Tibial artery (tissue), 4 donors: ENCODE measurements at regions not wholly inside any gene's neighbourhood (a gene's known extent, or its start where the extent isn't known, plus 50 kb on each side); places are given as distances from the start of the nearest gene placed in this dataset.

ENCODE experiments used
- DNase-seq, 2 donors: peaks; one replicate each; pipeline ENCODE4 v3.0.0-alpha.2; 2019
- H3K27ac ChIP-seq, 2 donors: fragments of 200-600 bp; sonication (generic) in 1 of 2; 1 replicate in 1 of 2; 2 replicates in 1 of 2; pipeline ENCODE4 v1.5.1; 2018 to 2019; ENCODE audit warnings: mild to moderate bottlenecking in 1 of 2
- H3K27me3 ChIP-seq, 2 donors: fragments of 200-600 bp; sonication (generic) in 1 of 2; one replicate each; pipeline versions ENCODE4 v1.5.1 to v1.6.0; 2016 to 2019
- H3K36me3 ChIP-seq, 3 donors: fragments of 200-600 bp; sonication (generic) in 2 of 3; one replicate each; pipeline ENCODE4 v1.5.1; 2016 to 2019; ENCODE audit warnings: mild to moderate bottlenecking in 2 of 3
- H3K4me1 ChIP-seq, 4 donors: fragments of 200-600 bp; sonication (generic) in 2 of 4; 1 replicate in 3 of 4; 2 replicates in 1 of 4; pipeline ENCODE4 v1.5.1; 2016 to 2019
- H3K4me3 ChIP-seq, 2 donors: fragments of 200-600 bp; sonication (generic) in 1 of 2; 1 replicate in 1 of 2; 2 replicates in 1 of 2; pipeline ENCODE4 v1.5.1; 2018 to 2019; ENCODE audit warnings: mild to moderate bottlenecking in 2 of 2
- H3K9me3 ChIP-seq, 3 donors: fragments of 200-600 bp; sonication (generic) in 1 of 3; one replicate each; pipeline ENCODE4 v1.5.1; 2016 to 2019
- intact Hi-C: fragments of 100-400 bp; cut with DNase I; formaldehyde crosslinking; loops from one replicate; pipeline ENCODE4 v1.15.0; 2023; ENCODE audit warnings: low total_unique reads
- TF ChIP-seq, protein P1 (sequence below), 2 experiments: fragments of 200-600 bp in 1 of 2; fragments of 450-650 bp in 1 of 2; IDR thresholded peaks; one replicate each; pipeline ENCODE4 v1.5.1; 2017 to 2019; ENCODE audit warnings: antibody characterized with exemption in 2 of 2, mild to moderate bottlenecking in 1 of 2, moderate library complexity in 1 of 2

GRCh38 chr9:81375187-81376100, 313.9 kb downstream of the TLE1 start:
- no peaks in the 10 kb centered on the region for H3K9me3 ChIP-seq
- no peaks in the 10 kb centered on the region for H3K27me3 ChIP-seq
- TF ChIP-seq, protein P1, sequence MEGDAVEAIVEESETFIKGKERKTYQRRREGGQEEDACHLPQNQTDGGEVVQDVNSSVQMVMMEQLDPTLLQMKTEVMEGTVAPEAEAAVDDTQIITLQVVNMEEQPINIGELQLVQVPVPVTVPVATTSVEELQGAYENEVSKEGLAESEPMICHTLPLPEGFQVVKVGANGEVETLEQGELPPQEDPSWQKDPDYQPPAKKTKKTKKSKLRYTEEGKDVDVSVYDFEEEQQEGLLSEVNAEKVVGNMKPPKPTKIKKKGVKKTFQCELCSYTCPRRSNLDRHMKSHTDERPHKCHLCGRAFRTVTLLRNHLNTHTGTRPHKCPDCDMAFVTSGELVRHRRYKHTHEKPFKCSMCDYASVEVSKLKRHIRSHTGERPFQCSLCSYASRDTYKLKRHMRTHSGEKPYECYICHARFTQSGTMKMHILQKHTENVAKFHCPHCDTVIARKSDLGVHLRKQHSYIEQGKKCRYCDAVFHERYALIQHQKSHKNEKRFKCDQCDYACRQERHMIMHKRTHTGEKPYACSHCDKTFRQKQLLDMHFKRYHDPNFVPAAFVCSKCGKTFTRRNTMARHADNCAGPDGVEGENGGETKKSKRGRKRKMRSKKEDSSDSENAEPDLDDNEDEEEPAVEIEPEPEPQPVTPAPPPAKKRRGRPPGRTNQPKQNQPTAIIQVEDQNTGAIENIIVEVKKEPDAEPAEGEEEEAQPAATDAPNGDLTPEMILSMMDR (IDR thresholded peaks at IDR 0.05), result no peak
- H3K36me3 ChIP-seq, result no peaks in the 10 kb centered on the region
- H3K4me1 ChIP-seq, result peaks cover 0 to 65% (median 18%) of the 10 kb centered on the region in 4 donors
- no peak for DNase-seq
- intact Hi-C loops, result no loop called here
- no peak overlapping the region for H3K4me3 ChIP-seq
- H3K27ac ChIP-seq, result no peak overlapping the region

DNA sequence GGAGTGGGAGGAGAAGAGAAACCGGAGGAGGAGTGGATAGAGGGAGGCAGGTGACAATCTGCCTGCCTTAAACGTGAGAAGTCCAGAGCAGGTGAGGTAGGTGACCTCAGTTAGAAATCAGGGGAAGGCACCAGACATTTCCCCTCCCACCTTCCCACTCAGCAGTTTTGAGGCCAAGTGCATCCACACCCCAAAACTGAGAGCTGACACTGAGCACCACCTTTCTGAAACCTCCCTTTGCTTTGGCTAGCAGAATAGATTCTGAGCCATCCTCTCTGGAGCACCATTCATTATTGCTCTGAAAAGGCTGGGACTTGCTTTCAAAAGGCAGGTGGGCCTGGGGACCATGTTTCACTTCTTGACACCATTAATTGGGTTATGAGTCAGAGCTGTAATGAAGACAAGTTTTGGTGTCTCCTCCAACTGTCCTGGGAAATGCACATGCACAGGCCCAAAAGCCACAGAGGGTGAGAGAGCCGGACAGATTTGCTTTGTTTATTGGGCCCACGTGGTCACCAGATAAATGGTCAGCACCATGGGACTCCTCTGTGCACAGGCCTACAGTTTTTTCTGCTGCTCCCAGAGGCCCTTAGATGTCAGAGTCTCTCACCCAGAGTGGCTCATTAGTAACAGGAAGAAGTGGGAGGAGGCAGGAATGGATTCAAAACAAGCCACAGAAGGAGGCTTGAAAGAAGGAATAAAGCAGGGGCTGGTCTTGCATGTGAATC, 314.7 kb downstream of the TLE1 start:
- intact Hi-C loops, result no loop called here
- H3K9me3 ChIP-seq, result no peaks in the 10 kb centered on the region
- H3K36me3 ChIP-seq, result no peaks in the 10 kb centered on the region
- no peak for DNase-seq
- TF ChIP-seq, protein P1 (IDR thresholded peaks at IDR 0.05), result no peak
- peaks cover 0 to 61% (median 18%) of the 10 kb centered on the region in 4 donors for H3K4me1 ChIP-seq
- no peaks in the 10 kb centered on the region for H3K27me3 ChIP-seq
- H3K4me3 ChIP-seq, result no peak overlapping the region
- H3K27ac ChIP-seq, result no peak overlapping the region

- peaks cover 0 to 48% (median 18%) of the 10 kb centered on the region in 4 donors for H3K4me1 ChIP-seq
- H3K9me3 ChIP-seq, result no peaks in the 10 kb centered on the region
- intact Hi-C loops, result no loop called here
- H3K27ac ChIP-seq, result peak overlapping the region; percentile 29 to 59
- H3K4me3 ChIP-seq, result no peak overlapping the region
- TF ChIP-seq, protein P1 (IDR thresholded peaks at IDR 0.05), result no peak
- H3K27me3 ChIP-seq, result no peaks in the 10 kb centered on the region
- H3K36me3 ChIP-seq, result no peaks in the 10 kb centered on the region
- DNase-seq, result peak in 1 of 2 donors; percentile 70
Observed at GRCh38 chr9:81373294-81373693, 316.1 kb downstream of the TLE1 start.

DNA sequence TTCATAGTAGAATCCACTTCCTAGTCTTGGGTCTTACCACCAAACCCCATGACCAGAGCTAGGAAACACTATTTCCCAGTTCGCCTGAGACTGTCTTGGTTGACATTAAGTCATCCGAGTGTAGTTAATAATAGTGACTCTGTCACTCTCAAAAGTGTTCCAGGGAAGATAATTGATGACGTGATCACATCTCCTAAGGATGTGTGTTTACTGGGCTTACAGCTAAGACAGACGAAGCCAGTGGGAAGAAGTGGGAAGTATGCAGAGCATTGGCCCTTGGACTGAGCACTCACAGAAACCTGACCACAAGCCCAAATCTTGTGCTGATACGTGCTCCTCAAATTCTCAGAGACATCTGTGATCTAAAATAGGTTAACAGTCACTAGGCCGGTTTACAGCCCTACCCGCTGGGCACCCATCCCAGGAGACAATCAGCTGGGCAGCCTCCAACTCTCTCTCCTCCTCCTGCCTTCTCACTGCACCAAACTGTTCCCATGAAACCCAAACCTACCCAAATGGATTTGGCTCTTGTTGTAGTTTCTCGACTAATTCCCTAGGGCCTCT, 316.6 kb downstream of the TLE1 start:
- peak; percentile 27 to 76 for DNase-seq
- no peak overlapping the region for H3K4me3 ChIP-seq
- H3K36me3 ChIP-seq, result no peaks in the 10 kb centered on the region
- H3K27me3 ChIP-seq, result no peaks in the 10 kb centered on the region
- TF ChIP-seq, protein P1 (IDR thresholded peaks at IDR 0.05), result no peak
- H3K9me3 ChIP-seq, result no peaks in the 10 kb centered on the region
- intact Hi-C loops, result no loop called here
- H3K4me1 ChIP-seq, result peaks cover 0 to 42% (median 15%) of the 10 kb centered on the region in 4 donors
- peak overlapping the region; percentile 29 to 59 for H3K27ac ChIP-seq

DNA sequence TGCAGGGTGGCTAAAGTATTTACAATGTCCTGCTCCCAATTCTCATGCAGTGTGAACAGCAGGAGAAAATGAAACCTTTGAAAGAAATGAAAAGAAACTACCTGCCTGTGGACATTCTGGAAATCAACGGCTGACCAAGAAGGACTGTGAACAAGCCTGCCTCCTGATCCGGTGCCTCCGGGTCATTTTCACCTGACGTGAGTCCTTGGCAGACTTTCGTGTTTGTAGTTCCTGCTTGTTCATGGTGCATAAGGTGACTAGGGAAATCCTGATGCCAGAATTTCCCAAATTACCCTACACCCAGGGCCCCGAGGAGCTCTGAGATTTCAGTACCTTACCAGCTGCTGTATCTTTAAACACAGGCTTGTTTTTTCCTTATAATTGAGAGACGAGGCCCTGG, 317.5 kb downstream of the TLE1 start:
- no peak overlapping the region for H3K27ac ChIP-seq
- peaks cover 0 to 39% (median 15%) of the 10 kb centered on the region in 4 donors for H3K4me1 ChIP-seq
- H3K36me3 ChIP-seq, result no peaks in the 10 kb centered on the region
- no peak overlapping the region for H3K4me3 ChIP-seq
- no peak for DNase-seq
- TF ChIP-seq, protein P1 (IDR thresholded peaks at IDR 0.05), result no peak
- intact Hi-C loops, result no loop called here
- no peaks in the 10 kb centered on the region for H3K9me3 ChIP-seq
- no peaks in the 10 kb centered on the region for H3K27me3 ChIP-seq
